Muscle layer of colon (tissue), 2 donors: ENCODE measurements at regions not wholly inside any gene's neighbourhood (a gene's known extent, or its start where the extent isn't known, plus 50 kb on each side); places are given as distances from the start of the nearest gene placed in this dataset.

Source experiments
- H3K27ac ChIP-seq: one replicate; pipeline ENCODE4 v1.7.0; 2013; ENCODE audit warnings: low read depth, mild to moderate bottlenecking, low read length, moderate library complexity
- H3K27me3 ChIP-seq, 2 donors: one replicate each; pipeline ENCODE4 v1.7.0; 2013; ENCODE audit warnings: low read length in 2 of 2, mild to moderate bottlenecking in 2 of 2; ENCODE audit not compliant: insufficient read depth in 2 of 2, control insufficient read depth in 1 of 2
- H3K36me3 ChIP-seq: one replicate; pipeline ENCODE4 v1.7.0; 2013; ENCODE audit warnings: mild to moderate bottlenecking, low read length; ENCODE audit not compliant: insufficient read depth
- H3K4me1 ChIP-seq: one replicate; pipeline ENCODE4 v1.7.0; 2013; ENCODE audit warnings: mild to moderate bottlenecking, low read length; ENCODE audit not compliant: insufficient read depth
- H3K4me3 ChIP-seq, 2 donors: one replicate each; pipeline ENCODE4 v1.7.0; 2013; ENCODE audit warnings: low read length in 2 of 2, low read depth in 1 of 2, mild to moderate bottlenecking in 1 of 2, moderate library complexity in 1 of 2
- H3K9ac ChIP-seq: one replicate; pipeline ENCODE4 v1.7.0; 2013; ENCODE audit warnings: low read length
- H3K9me3 ChIP-seq: one replicate; pipeline ENCODE4 v1.7.0; 2013; ENCODE audit warnings: mild to moderate bottlenecking, low read length
- donor health status: abdominal sarcoma.
- donor health status: Adenocarcinoma of cecum.

DNA sequence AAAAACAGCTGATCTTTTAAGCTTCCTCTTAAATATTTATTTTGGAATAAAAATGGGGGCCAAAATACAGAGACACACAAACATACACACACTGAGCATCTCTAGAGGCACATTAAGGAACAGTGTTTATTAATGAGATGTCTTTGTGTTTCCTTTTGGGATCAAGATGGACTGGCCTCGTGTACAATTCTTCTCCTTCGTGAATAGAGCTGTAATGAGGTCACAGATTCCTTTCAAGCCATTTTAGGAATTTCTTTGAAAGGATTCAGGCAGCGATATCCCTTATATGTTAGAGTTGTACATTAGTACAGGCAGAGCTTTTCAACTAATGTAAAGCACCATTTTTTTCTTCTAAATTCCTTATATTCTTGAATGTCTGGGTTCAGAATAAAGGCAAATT lies 295.7 kb downstream of the CHRM3 start:
- H3K36me3 ChIP-seq = no peaks in the 10 kb centered on the region
- H3K27ac ChIP-seq = no peak overlapping the region
- H3K9ac ChIP-seq = no peak overlapping the region
- no peak overlapping the region for H3K4me3 ChIP-seq
- H3K4me1 ChIP-seq = no peaks in the 10 kb centered on the region
- H3K9me3 ChIP-seq = no peaks in the 10 kb centered on the region
- H3K27me3 ChIP-seq = no peaks in the 10 kb centered on the region

DNA sequence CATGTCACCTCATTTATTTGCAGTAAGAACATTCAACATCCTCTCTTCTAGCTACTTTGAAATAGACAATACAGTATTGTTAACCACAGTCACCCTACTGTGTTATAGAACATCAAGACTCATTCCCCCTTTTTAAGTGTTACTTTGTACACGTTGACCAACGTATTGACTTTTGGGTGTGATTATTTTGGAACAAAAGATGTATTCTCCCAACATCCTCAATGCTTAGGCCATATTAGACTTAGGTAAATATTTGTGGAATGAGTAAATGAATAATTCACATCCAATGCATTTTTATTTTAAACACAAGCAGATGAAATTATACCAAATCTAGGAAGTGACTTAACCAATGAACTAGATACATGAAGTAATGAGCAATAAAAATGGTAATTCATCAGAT lies 296.6 kb downstream of the CHRM3 start:
- no peaks in the 10 kb centered on the region for H3K27me3 ChIP-seq
- H3K9ac ChIP-seq = no peak overlapping the region
- H3K4me1 ChIP-seq = no peaks in the 10 kb centered on the region
- no peak overlapping the region for H3K27ac ChIP-seq
- no peaks in the 10 kb centered on the region for H3K36me3 ChIP-seq
- H3K4me3 ChIP-seq = no peak overlapping the region
- H3K9me3 ChIP-seq = no peaks in the 10 kb centered on the region

DNA sequence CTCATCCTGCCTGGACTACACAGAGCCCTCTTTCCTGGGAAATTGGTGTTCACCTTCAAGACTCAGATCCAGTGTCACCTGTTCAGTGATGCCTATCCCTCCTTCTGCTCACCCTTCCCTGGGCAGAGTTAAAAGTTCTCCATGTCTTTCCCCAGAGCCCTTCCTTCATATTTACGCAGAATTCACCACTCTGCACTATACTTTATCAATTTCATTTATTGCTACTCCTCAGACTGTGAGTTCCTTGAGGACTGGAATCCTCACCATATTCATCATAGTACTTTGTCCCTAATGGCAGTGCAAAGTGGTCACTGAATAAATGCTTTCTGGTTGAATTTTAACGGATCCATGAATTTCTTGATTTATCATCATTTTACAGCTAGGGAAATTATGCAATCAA lies 300.0 kb downstream of the CHRM3 start:
- Histone ChIP-seq H3K4me3 (no peak overlapping the region), H3K36me3 (no peaks in the 10 kb centered on the region), H3K27me3 (no peaks in the 10 kb centered on the region), H3K9ac (no peak overlapping the region), H3K27ac (no peak overlapping the region), H3K4me1 (no peaks in the 10 kb centered on the region), H3K9me3 (no peaks in the 10 kb centered on the region)

GRCh38 chr1:239696317-239696716 lies 309.9 kb downstream of the CHRM3 start:
- Histone ChIP-seq H3K27ac (no peak overlapping the region), H3K9me3 (no peaks in the 10 kb centered on the region), H3K27me3 (no peaks in the 10 kb centered on the region)

GRCh38 chr1:239700667-239701066 lies 314.3 kb downstream of the CHRM3 start:
- Histone ChIP-seq H3K27me3 (no peaks in the 10 kb centered on the region), H3K9ac (no peak overlapping the region), H3K27ac (no peak overlapping the region), H3K4me3 (no peak overlapping the region), H3K4me1 (no peaks in the 10 kb centered on the region), H3K9me3 (no peaks in the 10 kb centered on the region), H3K36me3 (no peaks in the 10 kb centered on the region)

More at GRCh38 chr1:239696317-239696716, 309.9 kb downstream of the CHRM3 start:
- no peaks in the 10 kb centered on the region for H3K36me3 ChIP-seq
- no peaks in the 10 kb centered on the region for H3K4me1 ChIP-seq
- H3K9ac ChIP-seq = no peak overlapping the region
- H3K4me3 ChIP-seq = no peak overlapping the region

GRCh38 chr1:239703075-239703474 lies 316.7 kb downstream of the CHRM3 start:
- no peak overlapping the region for H3K27ac ChIP-seq
- H3K9me3 ChIP-seq = no peaks in the 10 kb centered on the region
- no peaks in the 10 kb centered on the region for H3K27me3 ChIP-seq
- no peak overlapping the region for H3K9ac ChIP-seq
- H3K36me3 ChIP-seq = no peaks in the 10 kb centered on the region
- no peak overlapping the region for H3K4me3 ChIP-seq
- no peaks in the 10 kb centered on the region for H3K4me1 ChIP-seq

DNA sequence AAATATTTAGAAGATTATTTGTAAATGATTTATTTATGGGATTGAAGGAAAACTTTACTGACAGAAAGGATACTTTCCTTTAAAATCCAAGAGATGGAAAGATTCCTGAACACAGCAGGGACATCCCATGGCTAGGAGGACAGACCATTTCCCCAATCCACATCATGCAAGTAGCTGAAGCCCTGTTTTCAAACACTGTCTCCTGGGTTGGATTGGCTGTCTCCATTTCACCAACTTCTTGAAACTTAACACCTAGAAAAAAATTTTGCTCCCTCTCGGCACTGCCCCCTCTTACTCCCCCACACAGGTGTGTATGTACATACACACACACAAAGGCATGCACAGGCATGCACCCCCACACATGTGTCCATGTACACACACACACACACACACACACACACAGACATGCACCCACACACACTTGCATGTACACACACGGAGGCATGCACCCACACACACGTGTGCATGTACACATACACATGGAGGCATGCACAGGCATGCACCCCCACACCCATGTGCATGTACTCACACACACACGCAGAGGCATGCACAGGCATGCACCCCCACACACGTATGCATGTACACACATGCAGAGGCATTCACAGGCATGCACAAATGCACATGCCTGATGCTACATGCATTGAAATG lies 320.0 kb downstream of the CHRM3 start:
- H3K4me1 ChIP-seq = no peaks in the 10 kb centered on the region
- no peak overlapping the region for H3K9ac ChIP-seq
- H3K9me3 ChIP-seq = no peaks in the 10 kb centered on the region
- H3K36me3 ChIP-seq = no peaks in the 10 kb centered on the region
- no peaks in the 10 kb centered on the region for H3K27me3 ChIP-seq
- H3K4me3 ChIP-seq = no peak overlapping the region
- no peak overlapping the region for H3K27ac ChIP-seq

GRCh38 chr1:239707615-239708014 lies 321.2 kb downstream of the CHRM3 start:
- Histone ChIP-seq H3K27ac (no peak overlapping the region), H3K4me3 (no peak overlapping the region), H3K9ac (no peak overlapping the region), H3K9me3 (no peaks in the 10 kb centered on the region), H3K36me3 (no peaks in the 10 kb centered on the region), H3K27me3 (no peaks in the 10 kb centered on the region), H3K4me1 (peaks cover 3% of the 10 kb centered on the region)

DNA sequence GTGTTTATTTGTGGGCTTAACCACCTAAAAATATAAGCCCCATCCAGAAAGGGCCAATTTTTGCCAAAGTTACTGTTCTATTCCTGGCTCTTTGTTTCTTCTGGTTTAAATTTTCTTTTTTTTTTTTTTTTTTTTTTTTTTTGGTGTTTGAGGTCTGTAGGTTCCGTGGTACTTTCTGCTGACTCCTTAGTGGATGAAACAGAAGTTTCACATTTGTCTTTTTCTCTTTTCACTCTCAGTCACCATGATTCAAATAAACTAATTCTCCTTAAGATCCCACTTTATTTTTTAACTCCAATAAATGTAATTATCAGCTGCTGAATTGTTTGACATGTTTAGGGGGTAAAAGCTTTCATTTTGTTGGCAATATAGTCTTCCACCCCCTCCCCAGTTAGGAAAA lies 322.3 kb downstream of the CHRM3 start:
- Histone ChIP-seq H3K4me1 (peaks cover 10% of the 10 kb centered on the region), H3K9ac (no peak overlapping the region), H3K4me3 (no peak overlapping the region), H3K27me3 (no peaks in the 10 kb centered on the region), H3K27ac (no peak overlapping the region), H3K36me3 (no peaks in the 10 kb centered on the region), H3K9me3 (no peaks in the 10 kb centered on the region)

- no peaks in the 10 kb centered on the region for H3K36me3 ChIP-seq
- no peak overlapping the region for H3K9ac ChIP-seq
- peaks cover 10% of the 10 kb centered on the region for H3K4me1 ChIP-seq
- no peaks in the 10 kb centered on the region for H3K27me3 ChIP-seq
- H3K4me3 ChIP-seq = no peak overlapping the region
- no peaks in the 10 kb centered on the region for H3K9me3 ChIP-seq
- no peak overlapping the region for H3K27ac ChIP-seq
These were observed 325.4 kb downstream of the CHRM3 start for GRCh38 chr1:239711768-239712167.

DNA sequence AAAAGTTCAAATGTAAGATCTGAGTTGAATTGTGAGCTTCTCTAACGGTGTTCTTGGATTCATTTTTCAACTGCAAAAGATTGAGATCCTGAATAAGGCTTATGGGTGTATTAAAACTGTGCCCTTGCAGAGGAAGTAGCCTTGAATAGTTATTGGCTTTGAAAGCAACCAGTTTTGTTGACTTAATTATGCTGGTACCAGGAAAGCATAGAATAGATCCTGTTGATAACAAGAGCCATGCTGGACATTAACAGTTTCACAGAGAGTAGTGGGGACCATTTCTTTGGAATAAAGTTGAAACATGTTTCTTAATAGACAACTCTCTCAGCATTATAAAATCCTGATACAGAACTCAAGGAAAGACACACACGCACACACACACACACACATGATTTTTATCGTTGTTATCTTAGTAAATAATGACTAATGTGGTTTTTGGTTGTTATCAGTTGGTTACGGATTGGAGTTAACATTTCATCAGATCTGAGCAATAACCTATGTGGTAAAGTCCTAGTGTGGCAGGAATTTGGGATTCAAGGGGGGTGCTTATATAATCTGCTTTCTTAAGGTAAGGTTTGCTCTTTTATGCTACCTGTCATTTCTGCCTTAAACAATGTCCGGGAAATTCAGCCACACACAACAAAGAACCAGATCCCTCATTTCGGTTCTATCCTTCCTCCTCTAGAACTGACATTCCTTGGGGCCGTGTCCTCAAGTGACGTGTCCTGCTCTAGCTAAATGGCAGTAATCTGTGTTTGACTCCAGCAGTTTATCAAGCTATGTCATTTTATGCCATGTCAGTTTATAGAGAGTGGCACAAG lies 330.9 kb downstream of the CHRM3 start:
- Histone ChIP-seq H3K4me3 (no peak overlapping the region), H3K4me1 (peaks cover 25% of the 10 kb centered on the region), H3K9me3 (no peaks in the 10 kb centered on the region), H3K27ac (no peak overlapping the region), H3K27me3 (no peaks in the 10 kb centered on the region), H3K9ac (no peak overlapping the region), H3K36me3 (no peaks in the 10 kb centered on the region)

DNA sequence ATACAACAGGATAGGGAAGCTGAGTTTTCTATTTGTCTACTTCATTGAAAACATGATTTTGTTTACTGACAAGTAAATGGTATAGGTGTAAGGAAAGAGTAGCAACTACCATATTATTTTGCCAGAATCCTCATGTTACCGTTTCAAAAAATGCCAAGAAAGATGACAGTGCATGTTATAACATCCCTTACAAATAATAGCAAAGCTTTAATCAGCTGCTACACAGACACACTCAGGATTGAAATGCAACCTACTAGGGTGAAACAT lies 331.5 kb downstream of the CHRM3 start:
- peaks cover 20% of the 10 kb centered on the region for H3K4me1 ChIP-seq
- H3K9ac ChIP-seq = no peak overlapping the region
- H3K27ac ChIP-seq = no peak overlapping the region
- no peak overlapping the region for H3K4me3 ChIP-seq
- H3K36me3 ChIP-seq = no peaks in the 10 kb centered on the region
- no peaks in the 10 kb centered on the region for H3K27me3 ChIP-seq
- no peaks in the 10 kb centered on the region for H3K9me3 ChIP-seq
